Breast epithelium (tissue), 4 donors: ENCODE measurements at regions not wholly inside any gene's neighbourhood (a gene's known extent, or its start where the extent isn't known, plus 50 kb on each side); places are given as distances from the start of the nearest gene placed in this dataset.
A peak's percentile ranks its signal among the peaks of the same experiment; 100 is the strongest.

Experiments
- DNase-seq, 2 donors: peaks; one replicate each; pipeline ENCODE4 v3.0.0-alpha.2; 2019; ENCODE audit warnings: low spot score in 2 of 2
- H3K27ac ChIP-seq, 2 donors: fragments of 200-600 bp; sonication (generic) in 1 of 2; one replicate each; pipeline ENCODE4 v1.5.1; 2016 to 2019; ENCODE audit warnings: mild to moderate bottlenecking in 1 of 2
- H3K27me3 ChIP-seq, 2 donors: fragments of 200-600 bp; sonication (generic) in 1 of 2; one replicate each; pipeline versions ENCODE4 v1.5.1 to v1.6.0; 2017 to 2019; ENCODE audit warnings: control low read depth in 1 of 2, mild to moderate bottlenecking in 1 of 2
- H3K36me3 ChIP-seq: fragments of 200-600 bp; one replicate; pipeline ENCODE4 v1.5.1; 2019
- H3K4me1 ChIP-seq, 2 donors: fragments of 200-600 bp; sonication (generic); one replicate each; pipeline ENCODE4 v1.5.1; 2016 to 2019; ENCODE audit warnings: control low read depth in 1 of 2
- H3K4me3 ChIP-seq, 3 donors: fragments of 200-600 bp; sonication (generic); 1 replicate in 2 of 3; 2 replicates in 1 of 3; pipeline ENCODE4 v1.5.1; 2016 to 2019; ENCODE audit warnings: mild to moderate bottlenecking in 3 of 3, moderate library complexity in 2 of 3
- H3K9me3 ChIP-seq, 2 donors: fragments of 200-600 bp; sonication (generic) in 1 of 2; one replicate each; pipeline ENCODE4 v1.5.1; 2016 to 2019; ENCODE audit warnings: control low read depth in 1 of 2
- CTCF ChIP-seq, 3 donors: fragments of 450-650 bp; IDR thresholded peaks; one replicate each; pipeline ENCODE4 v1.5.1; 2016 to 2017; ENCODE audit warnings: antibody characterized with exemption in 3 of 3, mild to moderate bottlenecking in 3 of 3, moderate library complexity in 3 of 3
- POLR2A ChIP-seq: fragments of 450-650 bp; IDR thresholded peaks from one replicate; pipeline ENCODE4 v1.6.1; 2016; ENCODE audit warnings: antibody characterized with exemption, mild to moderate bottlenecking, moderate library complexity
- POLR2AphosphoS5 ChIP-seq, 3 donors: sonication (generic); formaldehyde crosslinking; IDR thresholded peaks; one replicate each; pipeline ENCODE4 v1.6.1; 2017; ENCODE audit warnings: antibody characterized with exemption in 3 of 3
- intact Hi-C: fragments of 100-400 bp; cut with DNase I; formaldehyde crosslinking; loops from one replicate; pipeline ENCODE4 v1.15.1; 2023; ENCODE audit warnings: low total_unique reads

- no peak for DNase-seq
- intact Hi-C loops, result no loop called here
- Histone ChIP-seq H3K27me3 (no peaks in the 10 kb centered on the region), H3K27ac (peak overlapping the region in 1 of 2 donors; percentile 50), H3K4me1 (no peaks in the 10 kb centered on the region), H3K9me3 (no peaks in the 10 kb centered on the region), H3K4me3 (no peak overlapping the region), H3K36me3 (no peaks in the 10 kb centered on the region)
- no peak for TF ChIP-seq POLR2A
- no peak for TF ChIP-seq CTCF (IDR thresholded peaks at IDR 0.05)
- TF ChIP-seq POLR2AphosphoS5 (IDR thresholded peaks at IDR 0.05), result no peak
Observed at GRCh38 chr1:115184260-115184950, 95.1 kb upstream of the TSPAN2 start.

GRCh38 chr1:115183721-115184259 lies 94.5 kb upstream of the TSPAN2 start:
- intact Hi-C loops, result no loop called here
- Histone ChIP-seq H3K4me1 (no peaks in the 10 kb centered on the region), H3K9me3 (no peaks in the 10 kb centered on the region), H3K27me3 (no peaks in the 10 kb centered on the region), H3K4me3 (no peak overlapping the region), H3K36me3 (no peaks in the 10 kb centered on the region), H3K27ac (peak overlapping the region; percentile 20 to 50)
- DNase-seq, result peak in 1 of 2 donors; percentile 27
- TF ChIP-seq CTCF (IDR thresholded peaks at IDR 0.05), result no peak
- peak in 1 of 3 donors; percentile 63 for TF ChIP-seq POLR2AphosphoS5 (IDR thresholded peaks at IDR 0.05)

- TF ChIP-seq POLR2AphosphoS5 (IDR thresholded peaks at IDR 0.05) (no peak), CTCF (IDR thresholded peaks at IDR 0.05) (no peak), POLR2A (no peak)
Observed at GRCh38 chr1:115183158-115183557, 93.9 kb upstream of the TSPAN2 start.

GRCh38 chr1:115182012-115182715 lies 92.9 kb upstream of the TSPAN2 start:
- Histone ChIP-seq H3K27ac (no peak overlapping the region), H3K36me3 (no peaks in the 10 kb centered on the region), H3K27me3 (no peaks in the 10 kb centered on the region), H3K9me3 (no peaks in the 10 kb centered on the region), H3K4me1 (no peaks in the 10 kb centered on the region), H3K4me3 (no peak overlapping the region)
- intact Hi-C loops, result no loop called here
- no peak for TF ChIP-seq CTCF (IDR thresholded peaks at IDR 0.05)
- TF ChIP-seq POLR2A, result no peak
- no peak for TF ChIP-seq POLR2AphosphoS5 (IDR thresholded peaks at IDR 0.05)
- no peak for DNase-seq

More at GRCh38 chr1:115183158-115183557, 93.9 kb upstream of the TSPAN2 start:
- H3K36me3 ChIP-seq, result no peaks in the 10 kb centered on the region
- intact Hi-C loops, result no loop called here
- H3K9me3 ChIP-seq, result no peaks in the 10 kb centered on the region
- peak overlapping the region; percentile 20 to 50 for H3K27ac ChIP-seq
- H3K4me1 ChIP-seq, result no peaks in the 10 kb centered on the region
- DNase-seq, result no peak
- no peaks in the 10 kb centered on the region for H3K27me3 ChIP-seq
- H3K4me3 ChIP-seq, result no peak overlapping the region

GRCh38 chr1:115181231-115181630 lies 91.9 kb upstream of the TSPAN2 start:
- intact Hi-C loops, result no loop called here

More at GRCh38 chr1:115181231-115181630, 91.9 kb upstream of the TSPAN2 start:
- Histone ChIP-seq H3K9me3 (no peaks in the 10 kb centered on the region), H3K27ac (no peak overlapping the region), H3K27me3 (no peaks in the 10 kb centered on the region), H3K4me3 (no peak overlapping the region), H3K4me1 (no peaks in the 10 kb centered on the region), H3K36me3 (no peaks in the 10 kb centered on the region)
- no peak for DNase-seq
- TF ChIP-seq CTCF (IDR thresholded peaks at IDR 0.05) (no peak), POLR2AphosphoS5 (IDR thresholded peaks at IDR 0.05) (no peak), POLR2A (no peak)
